ENCODE measurements at regions not wholly inside any gene's neighbourhood (a gene's known extent, or its start where the extent isn't known, plus 50 kb on each side); places are given as distances from the start of the nearest gene placed in this dataset.

GRCh38 chr20:51091406-51092195 lies 68.7 kb upstream of the KCNG1 start:
- no peak for TF ChIP-seq CTCF (IDR thresholded peaks at IDR 0.05)
- Histone ChIP-seq H3K27ac (no peak overlapping the region), H3K4me3 (no peak overlapping the region)
- DNase-seq (ENCODE audit: low spot score), result no peak

GRCh38 chr20:51089840-51090239 lies 66.9 kb upstream of the KCNG1 start:
- H3K4me3 ChIP-seq, result no peak overlapping the region
- no peak overlapping the region for H3K27ac ChIP-seq
- no peak for TF ChIP-seq CTCF (IDR thresholded peaks at IDR 0.05)
- DNase-seq (ENCODE audit: low spot score), result no peak

GRCh38 chr20:51089272-51089781 lies 66.4 kb upstream of the KCNG1 start:
- no peak for DNase-seq (ENCODE audit: low spot score)
- no peak for TF ChIP-seq CTCF (IDR thresholded peaks at IDR 0.05)
- no peak overlapping the region for H3K27ac ChIP-seq
- no peak overlapping the region for H3K4me3 ChIP-seq

GRCh38 chr20:51087266-51087665 lies 64.4 kb upstream of the KCNG1 start:
- H3K4me3 ChIP-seq, result no peak overlapping the region
- no peak for TF ChIP-seq CTCF (IDR thresholded peaks at IDR 0.05)
- no peak for DNase-seq (ENCODE audit: low spot score)

GRCh38 chr20:51085769-51086168 lies 62.9 kb upstream of the KCNG1 start:
- TF ChIP-seq CTCF (IDR thresholded peaks at IDR 0.05), result no peak

More at GRCh38 chr20:51087266-51087665, 64.4 kb upstream of the KCNG1 start:
- no peak overlapping the region for H3K27ac ChIP-seq

GRCh38 chr20:51084593-51085377 lies 61.9 kb upstream of the KCNG1 start:
- no peak for DNase-seq (ENCODE audit: low spot score)
- no peak for TF ChIP-seq CTCF (IDR thresholded peaks at IDR 0.05)

More at GRCh38 chr20:51085769-51086168, 62.9 kb upstream of the KCNG1 start:
- no peak overlapping the region for H3K27ac ChIP-seq
- H3K4me3 ChIP-seq, result no peak overlapping the region
- no peak for DNase-seq (ENCODE audit: low spot score)

More at GRCh38 chr20:51084593-51085377, 61.9 kb upstream of the KCNG1 start:
- H3K27ac ChIP-seq, result no peak overlapping the region
- H3K4me3 ChIP-seq, result no peak overlapping the region

Measured in coronary artery (tissue), 2 donors.